GM12891 (cell line): ENCODE measurements at regions not wholly inside any gene's neighbourhood (a gene's known extent, or its start where the extent isn't known, plus 50 kb on each side); places are given as distances from the start of the nearest gene placed in this dataset.

Experiments used
- DNase-seq: peaks from one replicate; pipeline ENCODE4 v3.0.0; 2011; ENCODE audit warnings: low spot score; ENCODE audit not compliant: insufficient read length
- FAIRE-seq: peaks from 2 replicates; lab custom pipeline; 2011; peaks lifted over from hg19 to GRCh38; lab: Jason Lieb, UNC
- PAX5 ChIP-seq: IDR thresholded peaks from 2 replicates; pipeline ENCODE4 v1.6.1; 2011; ENCODE audit warnings: low read length, moderate library complexity, mild to moderate bottlenecking; ENCODE audit not compliant: insufficient read depth, severe bottlenecking
- POLR2A ChIP-seq: IDR thresholded peaks from 2 replicates; pipeline ENCODE4 v1.6.1; 2011; ENCODE audit warnings: low read depth, low read length, control low read depth
- POLR2AphosphoS5 ChIP-seq: IDR thresholded peaks from 2 replicates; pipeline ENCODE4 v1.6.1; 2011; ENCODE audit warnings: low read depth, low read length, control low read depth
- POU2F2 ChIP-seq: IDR thresholded peaks from 2 replicates; pipeline ENCODE4 v1.6.1; 2011; ENCODE audit warnings: low read depth, mild to moderate bottlenecking, control low read depth, low read length, moderate library complexity
- SPI1 ChIP-seq: IDR thresholded peaks from 2 replicates; pipeline ENCODE4 v1.6.1; 2011; ENCODE audit warnings: low read depth, low read length, control low read depth
- TAF1 ChIP-seq: IDR thresholded peaks from 2 replicates; pipeline ENCODE4 v1.6.1; 2011; ENCODE audit warnings: low read depth, low read length, control low read depth

GRCh38 chr16:63617990-63618763 is 1503.7 kb downstream of the CDH11 start:
- TF ChIP-seq POLR2A, result no peak
- no peak for TF ChIP-seq POU2F2
- no peak for TF ChIP-seq TAF1
- no peak for TF ChIP-seq SPI1
- no peak for TF ChIP-seq PAX5
- no peak for DNase-seq
- no peak for FAIRE-seq

- FAIRE-seq (no peak), DNase-seq (no peak)
- TF ChIP-seq SPI1 (no peak), PAX5 (no peak), TAF1 (no peak), POU2F2 (no peak)
These were observed 1504.5 kb downstream of the CDH11 start for GRCh38 chr16:63617047-63617989.

- no peak for DNase-seq
- TF ChIP-seq POLR2A, result no peak
- TF ChIP-seq POLR2AphosphoS5, result no peak
- TF ChIP-seq PAX5, result no peak
- no peak for TF ChIP-seq SPI1
- TF ChIP-seq POU2F2, result no peak
- TF ChIP-seq TAF1, result no peak
- no peak for FAIRE-seq
These were observed 1507.4 kb downstream of the CDH11 start for GRCh38 chr16:63614429-63614828.

GRCh38 chr16:63613701-63614100 is 1508.2 kb downstream of the CDH11 start:
- FAIRE-seq (no peak), DNase-seq (no peak)
- no peak for TF ChIP-seq PAX5
- no peak for TF ChIP-seq TAF1
- no peak for TF ChIP-seq SPI1
- TF ChIP-seq POLR2AphosphoS5, result no peak
- TF ChIP-seq POU2F2, result no peak
- no peak for TF ChIP-seq POLR2A

GRCh38 chr16:63612462-63613227 is 1509.2 kb downstream of the CDH11 start:
- FAIRE-seq (no peak), DNase-seq (no peak)
- no peak for TF ChIP-seq POLR2AphosphoS5
- TF ChIP-seq TAF1, result no peak
- no peak for TF ChIP-seq SPI1
- TF ChIP-seq POLR2A, result no peak
- no peak for TF ChIP-seq PAX5
- TF ChIP-seq POU2F2, result no peak

GRCh38 chr16:63606778-63607177 is 1515.1 kb downstream of the CDH11 start:
- no peak for FAIRE-seq
- no peak for DNase-seq
- no peak for TF ChIP-seq POLR2AphosphoS5

- DNase-seq, result no peak
- FAIRE-seq, result no peak
These were observed 1519.5 kb downstream of the CDH11 start for GRCh38 chr16:63602206-63602927.

GRCh38 chr16:63596716-63597115 is 1525.1 kb downstream of the CDH11 start:
- no peak for FAIRE-seq
- no peak for TF ChIP-seq POLR2A
- TF ChIP-seq PAX5, result no peak
- TF ChIP-seq POLR2AphosphoS5, result no peak
- TF ChIP-seq SPI1, result no peak
- no peak for TF ChIP-seq POU2F2
- no peak for TF ChIP-seq TAF1
- DNase-seq, result no peak

More at GRCh38 chr16:63602206-63602927, 1519.5 kb downstream of the CDH11 start:
- TF ChIP-seq POU2F2 (no peak), POLR2AphosphoS5 (no peak), PAX5 (no peak), TAF1 (no peak), POLR2A (no peak), SPI1 (no peak)

- FAIRE-seq (no peak), DNase-seq (no peak)
- no peak for TF ChIP-seq POLR2AphosphoS5
- TF ChIP-seq TAF1, result no peak
- no peak for TF ChIP-seq PAX5
- no peak for TF ChIP-seq POLR2A
These were observed 1529.0 kb downstream of the CDH11 start for GRCh38 chr16:63592852-63593251.

- FAIRE-seq, result no peak
- no peak for DNase-seq
- TF ChIP-seq POLR2AphosphoS5 (no peak), PAX5 (no peak), POLR2A (no peak), TAF1 (no peak), POU2F2 (no peak), SPI1 (no peak)
These were observed 1540.3 kb downstream of the CDH11 start for GRCh38 chr16:63581570-63581969.
